GM23338 (cell line): ENCODE measurements at regions not wholly inside any gene's neighbourhood (a gene's known extent, or its start where the extent isn't known, plus 50 kb on each side); places are given as distances from the start of the nearest gene placed in this dataset.

Experiments used
- ATAC-seq: fragments of 200-7000 bp; cut with Tn5 transposase; 3 replicates; pipeline ENCODE4 v1.9.1; 2020
- DNase-seq: peaks from one replicate; pipeline ENCODE4 v3.0.0-alpha.2; 2015; ENCODE audit warnings: low spot score
- H2AFZ ChIP-seq: fragments of 200-600 bp; sonication (generic); 2 replicates; pipeline ENCODE4 v1.8.0; 2016; ENCODE audit warnings: antibody characterized with exemption, mild to moderate bottlenecking, moderate library complexity
- H3F3A ChIP-seq: fragments of 200-600 bp; sonication (generic); replicated peaks from 2 replicates; pipeline ENCODE4 v1.8.0; 2017; ENCODE audit warnings: antibody characterized with exemption, mixed run types, low read depth
- H3K27ac ChIP-seq: fragments of 200-600 bp; sonication (generic); 2 replicates; pipeline ENCODE4 v1.6.1; 2016; ENCODE audit warnings: low read depth
- H3K27me3 ChIP-seq: fragments of 200-600 bp; sonication (generic); 2 replicates; pipeline ENCODE4 v1.8.0; 2016; ENCODE audit warnings: mild to moderate bottlenecking, mixed run types, moderate library complexity; ENCODE audit not compliant: insufficient read depth
- H3K36me3 ChIP-seq: fragments of 200-600 bp; sonication (generic); 2 replicates; pipeline ENCODE4 v1.8.0; 2016; ENCODE audit warnings: mild to moderate bottlenecking; ENCODE audit not compliant: insufficient read depth
- H3K4me1 ChIP-seq: fragments of 200-600 bp; sonication (generic); 2 replicates; pipeline ENCODE4 v1.8.0; 2016; ENCODE audit warnings: mild to moderate bottlenecking, moderate library complexity; ENCODE audit not compliant: insufficient read depth
- H3K4me2 ChIP-seq: fragments of 200-600 bp; sonication (generic); 2 replicates; pipeline ENCODE4 v1.7.1; 2017; ENCODE audit warnings: mixed run types
- H3K4me3 ChIP-seq: fragments of 200-600 bp; sonication (generic); 2 replicates; pipeline ENCODE4 v1.6.1; 2016; ENCODE audit warnings: mixed run types
- H3K79me2 ChIP-seq: fragments of 200-600 bp; sonication (generic); replicated peaks from 2 replicates; pipeline ENCODE4 v1.8.0; 2017; ENCODE audit warnings: mild to moderate bottlenecking; ENCODE audit not compliant: insufficient read depth
- H3K9me2 ChIP-seq: fragments of 200-600 bp; sonication (generic); 2 replicates; pipeline ENCODE4 v1.8.0; 2017; ENCODE audit not compliant: insufficient read depth
- H4K20me1 ChIP-seq: fragments of 200-600 bp; sonication (generic); replicated peaks from 2 replicates; pipeline ENCODE4 v1.8.0; 2017; ENCODE audit warnings: mild to moderate bottlenecking; ENCODE audit not compliant: insufficient read depth
- H3K27ac Mint-ChIP-seq: 2 replicates; pipeline ENCODE4 v1.8.0; 2020; ENCODE audit warnings: inconsistent platforms, mild to moderate bottlenecking, moderate library complexity, mixed read lengths
- H3K27me3 Mint-ChIP-seq: 3 replicates; pipeline ENCODE4 v1.8.0; 2022; ENCODE audit warnings: low read depth, mild to moderate bottlenecking, moderate library complexity, mixed read lengths, inconsistent platforms; ENCODE audit not compliant: insufficient read depth, poor library complexity
- H3K36me3 Mint-ChIP-seq: 3 replicates; pipeline ENCODE4 v1.8.0; 2021; ENCODE audit warnings: low read depth, mild to moderate bottlenecking, inconsistent platforms, moderate library complexity, mixed read lengths
- H3K4me1 Mint-ChIP-seq: 3 replicates; pipeline ENCODE4 v1.8.0; 2020; ENCODE audit warnings: mild to moderate bottlenecking, inconsistent platforms, mixed read lengths
- H3K4me3 Mint-ChIP-seq: 3 replicates; pipeline ENCODE4 v1.8.0; 2021; ENCODE audit warnings: moderate library complexity, mild to moderate bottlenecking, inconsistent platforms, mixed read lengths
- H3K9me3 Mint-ChIP-seq: 3 replicates; pipeline ENCODE4 v1.8.0; 2020; ENCODE audit warnings: moderate library complexity, mild to moderate bottlenecking, inconsistent platforms, mixed read lengths
- CREB1 ChIP-seq: fragments of 250-450 bp; sonication (Bioruptor Pico); IDR thresholded peaks from 2 replicates; pipeline ENCODE4 v1.5.0; 2020; ENCODE audit warnings: low read depth, mild to moderate bottlenecking, moderate library complexity
- CTCF ChIP-seq, 2 experiments: fragments of 200-600 bp in 1 of 2; sonication (generic) in 1 of 2; conservative IDR thresholded peaks; 2 replicates each; pipeline versions ENCODE4 v1.5.1 to v1.6.1; 2016 to 2017; ENCODE audit warnings: antibody characterized with exemption in 2 of 2, low read depth in 2 of 2, mild to moderate bottlenecking in 2 of 2, moderate library complexity in 1 of 2
- ETS1 ChIP-seq: IDR thresholded peaks from 2 replicates; pipeline ENCODE4 v1.6.1; 2016; ENCODE audit warnings: antibody characterized with exemption
- EZH2 ChIP-seq: fragments of 200-600 bp; sonication (generic); IDR thresholded peaks from one replicate; pipeline ENCODE4 v1.8.0; 2017; ENCODE audit warnings: antibody characterized with exemption, mild to moderate bottlenecking, low read depth; ENCODE audit not compliant: unreplicated experiment
- EZH2phosphoT487 ChIP-seq: fragments of 200-600 bp; sonication (generic); IDR thresholded peaks from one replicate; pipeline ENCODE4 v1.8.1; 2018; ENCODE audit warnings: antibody characterized with exemption; ENCODE audit not compliant: unreplicated experiment
- JUNB ChIP-seq: IDR thresholded peaks from one replicate; pipeline ENCODE4 v1.6.1; 2016; ENCODE audit warnings: antibody characterized with exemption; ENCODE audit not compliant: unreplicated experiment
- NANOG ChIP-seq: IDR thresholded peaks from 2 replicates; pipeline ENCODE4 v1.6.1; 2016; ENCODE audit warnings: antibody characterized with exemption, borderline replicate concordance
- POLR2AphosphoS5 ChIP-seq: IDR thresholded peaks from 2 replicates; pipeline ENCODE4 v1.6.1; 2016; ENCODE audit warnings: antibody characterized with exemption, low read depth
- REST ChIP-seq: IDR thresholded peaks from one replicate; pipeline ENCODE4 v1.6.1; 2018; ENCODE audit warnings: antibody characterized with exemption; ENCODE audit not compliant: unreplicated experiment
- STAT1 ChIP-seq: IDR thresholded peaks from one replicate; pipeline ENCODE4 v1.6.1; 2016; ENCODE audit warnings: antibody characterized with exemption; ENCODE audit not compliant: unreplicated experiment
- ZNF114 ChIP-seq: fragments of 250-450 bp; sonication (Bioruptor Pico); IDR thresholded peaks from 2 replicates; pipeline ENCODE4 v1.5.0; 2020; ENCODE audit warnings: mild to moderate bottlenecking, moderate library complexity
- ZNF331 ChIP-seq: fragments of 250-450 bp; sonication (Bioruptor Pico); IDR thresholded peaks from 2 replicates; pipeline ENCODE4 v1.5.0; 2020; ENCODE audit warnings: low read depth, mild to moderate bottlenecking, moderate library complexity
- ZNF462 ChIP-seq: fragments of 250-450 bp; sonication (Bioruptor Pico); IDR thresholded peaks from 2 replicates; pipeline ENCODE4 v1.5.0; 2020; ENCODE audit warnings: mild to moderate bottlenecking, moderate library complexity

- H3K4me1 Mint-ChIP-seq: peaks cover 4% of the 10 kb centered on the region
- DNase-seq: no peak
- Histone ChIP-seq H3K27me3 (no peaks in the 10 kb centered on the region), H3K9me2 (peaks cover 4% of the 10 kb centered on the region; the same call in 1 of the 2 replicates), H3K36me3 (no peaks in the 10 kb centered on the region), H3K79me2 (no peaks in the 10 kb centered on the region), H3K4me2 (no peak overlapping the region), H3K27ac (no peak overlapping the region), H4K20me1 (no peaks in the 10 kb centered on the region), H2AFZ (no peak overlapping the region), H3K4me3 (no peak overlapping the region), H3F3A (no peaks in the 10 kb centered on the region), H3K4me1 (peaks cover 6% of the 10 kb centered on the region; the same call in 1 of the 2 replicates)
- H3K27me3 Mint-ChIP-seq: no peaks in the 10 kb centered on the region
- ATAC-seq: no peak
- H3K9me3 Mint-ChIP-seq: peaks cover 7% of the 10 kb centered on the region
- no peak overlapping the region for H3K4me3 Mint-ChIP-seq
- H3K27ac Mint-ChIP-seq: no peak overlapping the region
- H3K36me3 Mint-ChIP-seq: peaks cover 8% of the 10 kb centered on the region
- TF ChIP-seq EZH2 (no peak), JUNB (no peak), POLR2AphosphoS5 (no peak), STAT1 (no peak), NANOG (no peak), ZNF331 (no peak), CTCF (conservative IDR thresholded peaks at IDR 0.05; ENCODE audit: low read depth in 2 of 2) (no peak), CREB1 (CRISPR knock-in tag) (no peak), ZNF462 (CRISPR knock-in tag) (no peak), EZH2phosphoT487 (no peak), ETS1 (no peak), ZNF114 (CRISPR knock-in tag) (no peak), REST (no peak)
Observed at GRCh38 chr12:30067146-30067545, 283.4 kb upstream of the TMTC1 start.
